ENCODE measurements at regions not wholly inside any gene's neighbourhood (a gene's known extent, or its start where the extent isn't known, plus 50 kb on each side); places are given as distances from the start of the nearest gene placed in this dataset.

DNA sequence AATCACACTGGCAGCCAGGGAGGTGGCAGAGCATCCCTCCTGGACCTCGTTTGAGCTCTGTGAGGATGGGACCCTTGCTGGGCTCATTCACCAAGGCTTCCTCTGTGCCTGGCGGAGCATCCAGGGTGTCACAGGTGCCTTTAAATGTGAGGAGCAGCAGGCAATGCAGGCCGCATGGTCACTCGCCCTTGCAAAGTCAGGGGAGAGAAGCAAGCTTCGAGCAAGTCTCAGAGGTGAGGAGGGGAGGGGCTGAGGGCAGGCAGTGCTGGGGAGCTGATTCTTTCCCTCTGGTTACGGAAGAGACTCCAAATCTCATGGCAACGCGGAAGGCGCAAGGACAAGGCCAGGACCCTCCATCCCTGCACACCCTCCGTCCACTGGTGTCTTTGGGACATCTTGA lies 182.7 kb upstream of the PMEPA1 start:
- intact Hi-C loops (cut with micrococcal nuclease) = no loop called here
- RAD21 ChIA-PET (ENCODE audit: low non-redundant PET in 1 of 2, low total read pairs in 2 of 2, uncharacterized antibody in 2 of 2, unreplicated experiment in 2 of 2) = no interaction called here
- H3K27ac ChIP-seq (ENCODE audit: low read depth, low read length) = no peak overlapping the region
- H4K20me1 ChIP-seq (ENCODE audit: insufficient read depth) = no peaks in the 10 kb centered on the region
- DNase-seq (ENCODE audit: low read depth, low spot score) (no peak), ATAC-seq (no peak)
- no peaks in the 10 kb centered on the region for H3K4me1 ChIP-seq (ENCODE audit: control insufficient read depth in 1 of 2, insufficient read depth in 2 of 2, low read length in 2 of 2)
- no peaks in the 10 kb centered on the region for H3K79me2 ChIP-seq (ENCODE audit: insufficient read depth, low read length)
- POLR2A ChIA-PET = no interaction called here
- H3K36me3 ChIP-seq (ENCODE audit: control insufficient read depth in 1 of 2, insufficient read depth in 2 of 2, low read length in 2 of 2) = no peaks in the 10 kb centered on the region
- BruUV-seq (replicated peaks) = no TSS peak
- TF ChIP-seq TCF7L2 (IDR thresholded peaks at IDR 0.05; ENCODE audit: borderline replicate concordance, extremely low read depth, insufficient read depth, insufficient read length) (no peak), SIN3A (IDR thresholded peaks at IDR 0.05; ENCODE audit: low read depth) (no peak), FOSL1 (IDR thresholded peaks at IDR 0.05; ENCODE audit: low read depth) (no peak), ELF1 (IDR thresholded peaks at IDR 0.05; ENCODE audit: borderline replicate concordance, low read depth) (no peak), RAD21 (IDR thresholded peaks at IDR 0.05; ENCODE audit: low read depth) (no peak), YY1 (IDR thresholded peaks at IDR 0.05; ENCODE audit: extremely low read depth, insufficient replicate concordance, low read depth, low read length) (no peak), EZH2phosphoT487 (IDR thresholded peaks at IDR 0.05; ENCODE audit: borderline replicate concordance) (no peak), ZFX (IDR thresholded peaks at IDR 0.05) (no peak), EZH2 (IDR thresholded peaks at IDR 0.05) (no peak)
- TF ChIP-seq, protein P1, sequence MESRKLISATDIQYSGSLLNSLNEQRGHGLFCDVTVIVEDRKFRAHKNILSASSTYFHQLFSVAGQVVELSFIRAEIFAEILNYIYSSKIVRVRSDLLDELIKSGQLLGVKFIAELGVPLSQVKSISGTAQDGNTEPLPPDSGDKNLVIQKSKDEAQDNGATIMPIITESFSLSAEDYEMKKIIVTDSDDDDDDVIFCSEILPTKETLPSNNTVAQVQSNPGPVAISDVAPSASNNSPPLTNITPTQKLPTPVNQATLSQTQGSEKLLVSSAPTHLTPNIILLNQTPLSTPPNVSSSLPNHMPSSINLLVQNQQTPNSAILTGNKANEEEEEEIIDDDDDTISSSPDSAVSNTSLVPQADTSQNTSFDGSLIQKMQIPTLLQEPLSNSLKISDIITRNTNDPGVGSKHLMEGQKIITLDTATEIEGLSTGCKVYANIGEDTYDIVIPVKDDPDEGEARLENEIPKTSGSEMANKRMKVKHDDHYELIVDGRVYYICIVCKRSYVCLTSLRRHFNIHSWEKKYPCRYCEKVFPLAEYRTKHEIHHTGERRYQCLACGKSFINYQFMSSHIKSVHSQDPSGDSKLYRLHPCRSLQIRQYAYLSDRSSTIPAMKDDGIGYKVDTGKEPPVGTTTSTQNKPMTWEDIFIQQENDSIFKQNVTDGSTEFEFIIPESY (IDR thresholded peaks at IDR 0.05; ENCODE audit: extremely low read depth, insufficient replicate concordance, low read length) = no peak
- TF ChIP-seq, protein P2, sequence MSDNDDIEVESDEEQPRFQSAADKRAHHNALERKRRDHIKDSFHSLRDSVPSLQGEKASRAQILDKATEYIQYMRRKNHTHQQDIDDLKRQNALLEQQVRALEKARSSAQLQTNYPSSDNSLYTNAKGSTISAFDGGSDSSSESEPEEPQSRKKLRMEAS (IDR thresholded peaks at IDR 0.05) = no peak
- TF ChIP-seq, protein P3, sequence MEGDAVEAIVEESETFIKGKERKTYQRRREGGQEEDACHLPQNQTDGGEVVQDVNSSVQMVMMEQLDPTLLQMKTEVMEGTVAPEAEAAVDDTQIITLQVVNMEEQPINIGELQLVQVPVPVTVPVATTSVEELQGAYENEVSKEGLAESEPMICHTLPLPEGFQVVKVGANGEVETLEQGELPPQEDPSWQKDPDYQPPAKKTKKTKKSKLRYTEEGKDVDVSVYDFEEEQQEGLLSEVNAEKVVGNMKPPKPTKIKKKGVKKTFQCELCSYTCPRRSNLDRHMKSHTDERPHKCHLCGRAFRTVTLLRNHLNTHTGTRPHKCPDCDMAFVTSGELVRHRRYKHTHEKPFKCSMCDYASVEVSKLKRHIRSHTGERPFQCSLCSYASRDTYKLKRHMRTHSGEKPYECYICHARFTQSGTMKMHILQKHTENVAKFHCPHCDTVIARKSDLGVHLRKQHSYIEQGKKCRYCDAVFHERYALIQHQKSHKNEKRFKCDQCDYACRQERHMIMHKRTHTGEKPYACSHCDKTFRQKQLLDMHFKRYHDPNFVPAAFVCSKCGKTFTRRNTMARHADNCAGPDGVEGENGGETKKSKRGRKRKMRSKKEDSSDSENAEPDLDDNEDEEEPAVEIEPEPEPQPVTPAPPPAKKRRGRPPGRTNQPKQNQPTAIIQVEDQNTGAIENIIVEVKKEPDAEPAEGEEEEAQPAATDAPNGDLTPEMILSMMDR (IDR thresholded peaks at IDR 0.05 in 2 of 3, conservative IDR thresholded peaks at IDR 0.05 in 1 of 3; ENCODE audit: borderline replicate concordance in 1 of 3, insufficient read depth in 1 of 3, low read depth in 2 of 3, low read length in 2 of 3) = no peak
- TF ChIP-seq, protein P4, sequence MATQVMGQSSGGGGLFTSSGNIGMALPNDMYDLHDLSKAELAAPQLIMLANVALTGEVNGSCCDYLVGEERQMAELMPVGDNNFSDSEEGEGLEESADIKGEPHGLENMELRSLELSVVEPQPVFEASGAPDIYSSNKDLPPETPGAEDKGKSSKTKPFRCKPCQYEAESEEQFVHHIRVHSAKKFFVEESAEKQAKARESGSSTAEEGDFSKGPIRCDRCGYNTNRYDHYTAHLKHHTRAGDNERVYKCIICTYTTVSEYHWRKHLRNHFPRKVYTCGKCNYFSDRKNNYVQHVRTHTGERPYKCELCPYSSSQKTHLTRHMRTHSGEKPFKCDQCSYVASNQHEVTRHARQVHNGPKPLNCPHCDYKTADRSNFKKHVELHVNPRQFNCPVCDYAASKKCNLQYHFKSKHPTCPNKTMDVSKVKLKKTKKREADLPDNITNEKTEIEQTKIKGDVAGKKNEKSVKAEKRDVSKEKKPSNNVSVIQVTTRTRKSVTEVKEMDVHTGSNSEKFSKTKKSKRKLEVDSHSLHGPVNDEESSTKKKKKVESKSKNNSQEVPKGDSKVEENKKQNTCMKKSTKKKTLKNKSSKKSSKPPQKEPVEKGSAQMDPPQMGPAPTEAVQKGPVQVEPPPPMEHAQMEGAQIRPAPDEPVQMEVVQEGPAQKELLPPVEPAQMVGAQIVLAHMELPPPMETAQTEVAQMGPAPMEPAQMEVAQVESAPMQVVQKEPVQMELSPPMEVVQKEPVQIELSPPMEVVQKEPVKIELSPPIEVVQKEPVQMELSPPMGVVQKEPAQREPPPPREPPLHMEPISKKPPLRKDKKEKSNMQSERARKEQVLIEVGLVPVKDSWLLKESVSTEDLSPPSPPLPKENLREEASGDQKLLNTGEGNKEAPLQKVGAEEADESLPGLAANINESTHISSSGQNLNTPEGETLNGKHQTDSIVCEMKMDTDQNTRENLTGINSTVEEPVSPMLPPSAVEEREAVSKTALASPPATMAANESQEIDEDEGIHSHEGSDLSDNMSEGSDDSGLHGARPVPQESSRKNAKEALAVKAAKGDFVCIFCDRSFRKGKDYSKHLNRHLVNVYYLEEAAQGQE (IDR thresholded peaks at IDR 0.05; ENCODE audit: low read depth) = no peak
- TF ChIP-seq, protein P5, sequence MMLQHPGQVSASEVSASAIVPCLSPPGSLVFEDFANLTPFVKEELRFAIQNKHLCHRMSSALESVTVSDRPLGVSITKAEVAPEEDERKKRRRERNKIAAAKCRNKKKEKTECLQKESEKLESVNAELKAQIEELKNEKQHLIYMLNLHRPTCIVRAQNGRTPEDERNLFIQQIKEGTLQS (IDR thresholded peaks at IDR 0.05) = no peak
- CTCF ChIA-PET = no interaction called here
- H3K27me3 ChIP-seq (ENCODE audit: insufficient read depth, low read length) = peaks cover 18% of the 10 kb centered on the region
- no peak overlapping the region for H3K9ac ChIP-seq (ENCODE audit: low read length)
- H3K9me3 ChIP-seq (ENCODE audit: control insufficient read depth in 1 of 2, insufficient read depth in 1 of 2, low read depth in 1 of 2, low read length in 2 of 2) = no peaks in the 10 kb centered on the region
- no peak overlapping the region for H3K4me2 ChIP-seq (ENCODE audit: low read length)
- no peak overlapping the region for H3K4me3 ChIP-seq (replicated peaks in 1 of 2; ENCODE audit: low read depth in 1 of 2, low read length in 2 of 2)
- no peaks in the 10 kb centered on the region for H3K9me2 ChIP-seq (ENCODE audit: insufficient read depth)
- no peak overlapping the region for H2AFZ ChIP-seq (ENCODE audit: low read depth, low read length, poor library complexity, severe bottlenecking)

Data from HCT116 (cell line).